IMR-90 (cell line): ENCODE measurements at regions not wholly inside any gene's neighbourhood (a gene's known extent, or its start where the extent isn't known, plus 50 kb on each side); places are given as distances from the start of the nearest gene placed in this dataset.

Experiments used
- ATAC-seq: fragments of 200-7000 bp; cut with Tn5 transposase; 2 replicates; pipeline ENCODE4 v1.9.1; 2020; ENCODE audit warnings: low read depth, mild to moderate bottlenecking, moderate library complexity
- BruUV-seq: library from RNA; stranded (reverse); fragments of 400-500 nt; replicated peaks from 2 replicates; lab custom pipeline; 2021; lab: Mats Ljungman, UMichigan
- CTCF ChIA-PET: fragments of 300-600 bp; formaldehyde crosslinking; extraction: SDS; loops from one replicate; lab custom pipeline; 2021; ENCODE audit warnings: antibody characterized with exemption; lab: Yijun Ruan, JAX
- POLR2A ChIA-PET: fragments of 300-600 bp; sonication (Branson Sonifier 250); formaldehyde crosslinking; loops from one replicate; lab custom pipeline; 2022; ENCODE audit warnings: antibody characterized with exemption; ENCODE audit not compliant: unreplicated experiment; lab: Charles Lee
- DNase-seq: peaks from one replicate; pipeline ENCODE4 v3.0.0; 2013
- H2AFZ ChIP-seq: replicated peaks from 2 replicates; pipeline ENCODE3; 2013; ENCODE audit warnings: low read length, mild to moderate bottlenecking; ENCODE audit not compliant: poor library complexity
- H2AK5ac ChIP-seq: 2 replicates; pipeline ENCODE4 v1.6.1; 2013; ENCODE audit warnings: low read depth, low read length, inconsistent platforms
- H2AK9ac ChIP-seq: replicated peaks from 2 replicates; pipeline ENCODE3; 2013; ENCODE audit warnings: mild to moderate bottlenecking, low read depth, low read length, moderate library complexity; ENCODE audit not compliant: poor library complexity
- H2BK120ac ChIP-seq: 2 replicates; pipeline ENCODE4 v1.6.1; 2013; ENCODE audit warnings: low read depth, low read length, inconsistent platforms
- H2BK15ac ChIP-seq: 3 replicates; pipeline ENCODE4 v1.6.1; 2013; ENCODE audit warnings: low read depth, low read length, inconsistent platforms
- H2BK20ac ChIP-seq: 2 replicates; pipeline ENCODE4 v1.6.1; 2013; ENCODE audit warnings: low read depth, mild to moderate bottlenecking, inconsistent platforms, low read length, moderate library complexity
- H2BK5ac ChIP-seq: 2 replicates; pipeline ENCODE4 v1.6.1; 2013; ENCODE audit warnings: mild to moderate bottlenecking, low read depth, low read length, inconsistent platforms; ENCODE audit not compliant: poor library complexity, severe bottlenecking
- H3K14ac ChIP-seq: replicated peaks from 2 replicates; pipeline ENCODE4 v1.6.1; 2013; ENCODE audit warnings: low read depth, low read length, inconsistent platforms
- H3K18ac ChIP-seq: 2 replicates; pipeline ENCODE4 v1.6.1; 2013; ENCODE audit warnings: low read depth, low read length, control low read depth
- H3K23ac ChIP-seq: 2 replicates; pipeline ENCODE4 v1.6.1; 2013; ENCODE audit warnings: low read depth, low read length, inconsistent platforms
- H3K27ac ChIP-seq: 2 replicates; pipeline ENCODE4 v1.5.1; 2013; ENCODE audit warnings: mild to moderate bottlenecking, control low read depth, low read length; ENCODE audit not compliant: insufficient read depth
- H3K27me3 ChIP-seq: 2 replicates; pipeline ENCODE4 v1.6.1; 2013; ENCODE audit warnings: low read length; ENCODE audit not compliant: control insufficient read depth, insufficient read depth
- H3K36me3 ChIP-seq: 2 replicates; pipeline ENCODE4 v1.6.1; 2013; ENCODE audit warnings: low read length, mixed read lengths; ENCODE audit not compliant: control insufficient read depth, insufficient read depth
- H3K4ac ChIP-seq: 2 replicates; pipeline ENCODE4 v1.6.1; 2013; ENCODE audit warnings: low read depth, low read length, inconsistent platforms
- H3K4me1 ChIP-seq: 2 replicates; pipeline ENCODE4 v1.6.1; 2013; ENCODE audit warnings: low read length, mixed read lengths; ENCODE audit not compliant: control insufficient read depth, insufficient read depth
- H3K4me2 ChIP-seq: 2 replicates; pipeline ENCODE4 v1.6.1; 2013; ENCODE audit warnings: low read depth, mild to moderate bottlenecking, control low read depth, low read length, moderate library complexity
- H3K4me3 ChIP-seq: 2 replicates; pipeline ENCODE4 v1.5.1; 2013; ENCODE audit warnings: low read depth, mild to moderate bottlenecking, control low read depth, low read length, moderate library complexity; ENCODE audit not compliant: insufficient read depth
- H3K56ac ChIP-seq: 2 replicates; pipeline ENCODE4 v1.6.1; 2013; ENCODE audit warnings: low read length, inconsistent platforms; ENCODE audit not compliant: insufficient read depth; ENCODE audit errors: extremely low read depth
- H3K79me1 ChIP-seq, 2 experiments: 2 replicates each; pipeline ENCODE4 v1.6.1; 2013; ENCODE audit warnings: low read length in 2 of 2, inconsistent platforms in 1 of 2, low read depth in 1 of 2
- H3K9ac ChIP-seq: 2 replicates; pipeline ENCODE4 v1.6.1; 2013; ENCODE audit warnings: low read depth, low read length, control low read depth
- H3K9me1 ChIP-seq: 2 replicates; pipeline ENCODE4 v1.6.1; 2013; ENCODE audit warnings: low read length, inconsistent platforms; ENCODE audit not compliant: insufficient read depth
- H3K9me3 ChIP-seq: 2 replicates; pipeline ENCODE4 v1.6.1; 2013; ENCODE audit warnings: low read length; ENCODE audit not compliant: control insufficient read depth, insufficient read depth
- H4K20me1 ChIP-seq: 2 replicates; pipeline ENCODE4 v1.6.1; 2013; ENCODE audit warnings: low read length, inconsistent platforms; ENCODE audit not compliant: insufficient read depth
- H4K5ac ChIP-seq: 2 replicates; pipeline ENCODE4 v1.6.1; 2013; ENCODE audit warnings: mild to moderate bottlenecking, low read depth, low read length, control low read depth
- H4K8ac ChIP-seq, 2 experiments: 2 replicates each; pipeline ENCODE4 v1.6.1; 2013; ENCODE audit warnings: low read depth in 2 of 2, low read length in 2 of 2, control low read depth in 1 of 2, inconsistent platforms in 1 of 2
- H4K91ac ChIP-seq: 2 replicates; pipeline ENCODE4 v1.6.1; 2013; ENCODE audit warnings: low read depth, low read length, inconsistent platforms; ENCODE audit not compliant: insufficient read depth
- BHLHE40 ChIP-seq: fragments of 150-350 bp; IDR thresholded peaks from 2 replicates; pipeline ENCODE4 v1.6.1; 2016; ENCODE audit warnings: mild to moderate bottlenecking, low read depth, low read length
- CHD1 ChIP-seq: IDR thresholded peaks from 2 replicates; pipeline ENCODE4 v1.6.1; 2012; ENCODE audit warnings: low read depth, low read length, improper control_type of control experiment
- MAFK ChIP-seq: IDR thresholded peaks from 2 replicates; pipeline ENCODE4 v1.6.1; 2012; ENCODE audit warnings: low read depth, low read length, improper control_type of control experiment
- MAZ ChIP-seq: IDR thresholded peaks from 2 replicates; pipeline ENCODE4 v1.6.1; 2012; ENCODE audit warnings: low read depth, mild to moderate bottlenecking, low read length, improper control_type of control experiment, moderate library complexity, borderline replicate concordance
- MXI1 ChIP-seq: IDR thresholded peaks from 2 replicates; pipeline ENCODE4 v1.6.1; 2012; ENCODE audit warnings: low read depth, mild to moderate bottlenecking, low read length, moderate library complexity, borderline replicate concordance
- NFE2L2 ChIP-seq: fragments of 150-350 bp; IDR thresholded peaks from 2 replicates; pipeline ENCODE4 v1.6.1; 2016; ENCODE audit warnings: low read depth, mild to moderate bottlenecking, low read length
- POLR2A ChIP-seq: IDR thresholded peaks from 2 replicates; pipeline ENCODE4 v1.6.1; 2012; ENCODE audit warnings: mild to moderate bottlenecking, low read depth, low read length
- RAD21 ChIP-seq: IDR thresholded peaks from 2 replicates; pipeline ENCODE4 v1.6.1; 2012; ENCODE audit warnings: low read length, improper control_type of control experiment
- RCOR1 ChIP-seq: IDR thresholded peaks from 2 replicates; pipeline ENCODE4 v1.6.1; 2012; ENCODE audit warnings: mild to moderate bottlenecking, low read length, improper control_type of control experiment; ENCODE audit not compliant: insufficient replicate concordance
- WGBS, 2 experiments: methylation state at CpG; one replicate each; pipeline versions ENCODE4 v1.1.5 to v1.1.7; 2013; ENCODE audit warnings: missing lambda C conversion rate in 2 of 2; ENCODE audit not compliant: insufficient read length in 1 of 2; ENCODE audit errors: extremely low coverage in 2 of 2; 5-methylcytosine and 5-hydroxymethylcytosine counted together
- dilution Hi-C: fragments of 300-500 bp; cut with HindIII; formaldehyde crosslinking; loops from one replicate; pipeline ENCODE4 v1.14.3; 2018; ENCODE audit warnings: low sequenced_read_pairs; ENCODE audit not compliant: unreplicated experiment
- in situ Hi-C: fragments of 300-500 bp; cut with MboI; formaldehyde crosslinking; loops from 3 replicates; pipeline ENCODE4 v1.14.3; 2019; ENCODE audit warnings: low sequenced_read_pairs, inconsistent platforms, mixed read lengths
- intact Hi-C: fragments of 100-400 bp; cut with micrococcal nuclease; formaldehyde crosslinking; loops from 2 replicates; pipeline ENCODE4 v1.10.0; 2022
- TF ChIP-seq, protein P1 (sequence below): fragments of 150-350 bp; IDR thresholded peaks from 2 replicates; pipeline ENCODE4 v1.6.1; 2017; ENCODE audit warnings: mild to moderate bottlenecking, antibody characterized with exemption, low read length, low read depth
- TF ChIP-seq, protein P2 (sequence below): conservative IDR thresholded peaks from 2 replicates; pipeline ENCODE4 v1.5.1; 2012; ENCODE audit warnings: mild to moderate bottlenecking, low read depth, low read length, improper control_type of control experiment
- TF ChIP-seq, protein P3 (sequence below): fragments of 150-350 bp; IDR thresholded peaks from 2 replicates; pipeline ENCODE4 v1.6.1; 2016; ENCODE audit warnings: low read depth, mild to moderate bottlenecking, low read length, moderate library complexity, borderline replicate concordance

DNA sequence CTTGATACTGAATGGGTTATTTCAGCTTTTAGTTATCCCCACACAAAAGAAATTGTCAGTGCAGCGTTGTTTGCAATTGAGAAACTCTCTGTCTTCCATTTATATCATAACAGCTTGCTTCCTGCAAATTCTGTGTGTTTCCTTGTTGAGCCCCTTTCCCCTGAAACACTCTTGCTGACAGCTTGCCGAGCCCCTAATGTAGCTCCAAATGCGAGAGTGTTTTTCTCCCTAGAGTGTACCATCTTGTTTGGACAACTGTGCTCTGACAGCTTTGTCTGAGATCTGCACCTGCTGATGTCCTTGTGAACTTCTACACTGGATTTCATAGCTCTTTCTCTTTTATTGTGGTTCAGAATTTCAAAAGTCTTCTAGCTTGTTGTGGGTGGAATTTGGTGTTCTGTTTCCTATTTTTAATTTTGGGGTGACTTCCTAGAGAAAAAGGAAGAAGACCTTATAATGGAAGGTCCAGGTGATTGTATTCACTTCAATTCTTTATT lies 343.5 kb downstream of the PDCD6IP start:
- Histone ChIP-seq H2AK9ac (no peak overlapping the region), H3K27ac (no peak overlapping the region), H3K4me1 (no peaks in the 10 kb centered on the region), H2BK20ac (no peak overlapping the region), H2BK15ac (no peak overlapping the region), H4K91ac (no peak overlapping the region), H2AK5ac (no peak overlapping the region), H2BK120ac (no peak overlapping the region), H2BK5ac (no peak overlapping the region), H3K4ac (no peak overlapping the region), H4K20me1 (no peaks in the 10 kb centered on the region), H3K79me1 (no peaks in the 10 kb centered on the region), H3K18ac (no peak overlapping the region), H3K56ac (no peak overlapping the region), H4K8ac (no peak overlapping the region), H3K4me3 (no peak overlapping the region), H2AFZ (no peak overlapping the region), H3K14ac (no peak overlapping the region), H3K9me3 (no peaks in the 10 kb centered on the region), H3K27me3 (no peaks in the 10 kb centered on the region; the same call in 1 of the 2 replicates), H3K36me3 (no peaks in the 10 kb centered on the region), H3K4me2 (no peak overlapping the region), H3K9me1 (no peaks in the 10 kb centered on the region), H3K23ac (no peak overlapping the region), H3K9ac (no peak overlapping the region), H4K5ac (no peak overlapping the region)
- intact Hi-C loops (no loop called here), in situ Hi-C loops (no loop called here), dilution Hi-C loops (no loop called here)
- TF ChIP-seq RAD21 (no peak), BHLHE40 (no peak), MAZ (no peak), MAFK (no peak), MXI1 (no peak), POLR2A (no peak), CHD1 (no peak), RCOR1 (no peak), NFE2L2 (no peak)
- TF ChIP-seq, protein P1, sequence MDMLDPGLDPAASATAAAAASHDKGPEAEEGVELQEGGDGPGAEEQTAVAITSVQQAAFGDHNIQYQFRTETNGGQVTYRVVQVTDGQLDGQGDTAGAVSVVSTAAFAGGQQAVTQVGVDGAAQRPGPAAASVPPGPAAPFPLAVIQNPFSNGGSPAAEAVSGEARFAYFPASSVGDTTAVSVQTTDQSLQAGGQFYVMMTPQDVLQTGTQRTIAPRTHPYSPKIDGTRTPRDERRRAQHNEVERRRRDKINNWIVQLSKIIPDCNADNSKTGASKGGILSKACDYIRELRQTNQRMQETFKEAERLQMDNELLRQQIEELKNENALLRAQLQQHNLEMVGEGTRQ = no peak
- TF ChIP-seq, protein P2, sequence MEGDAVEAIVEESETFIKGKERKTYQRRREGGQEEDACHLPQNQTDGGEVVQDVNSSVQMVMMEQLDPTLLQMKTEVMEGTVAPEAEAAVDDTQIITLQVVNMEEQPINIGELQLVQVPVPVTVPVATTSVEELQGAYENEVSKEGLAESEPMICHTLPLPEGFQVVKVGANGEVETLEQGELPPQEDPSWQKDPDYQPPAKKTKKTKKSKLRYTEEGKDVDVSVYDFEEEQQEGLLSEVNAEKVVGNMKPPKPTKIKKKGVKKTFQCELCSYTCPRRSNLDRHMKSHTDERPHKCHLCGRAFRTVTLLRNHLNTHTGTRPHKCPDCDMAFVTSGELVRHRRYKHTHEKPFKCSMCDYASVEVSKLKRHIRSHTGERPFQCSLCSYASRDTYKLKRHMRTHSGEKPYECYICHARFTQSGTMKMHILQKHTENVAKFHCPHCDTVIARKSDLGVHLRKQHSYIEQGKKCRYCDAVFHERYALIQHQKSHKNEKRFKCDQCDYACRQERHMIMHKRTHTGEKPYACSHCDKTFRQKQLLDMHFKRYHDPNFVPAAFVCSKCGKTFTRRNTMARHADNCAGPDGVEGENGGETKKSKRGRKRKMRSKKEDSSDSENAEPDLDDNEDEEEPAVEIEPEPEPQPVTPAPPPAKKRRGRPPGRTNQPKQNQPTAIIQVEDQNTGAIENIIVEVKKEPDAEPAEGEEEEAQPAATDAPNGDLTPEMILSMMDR = no peak
- TF ChIP-seq, protein P3, sequence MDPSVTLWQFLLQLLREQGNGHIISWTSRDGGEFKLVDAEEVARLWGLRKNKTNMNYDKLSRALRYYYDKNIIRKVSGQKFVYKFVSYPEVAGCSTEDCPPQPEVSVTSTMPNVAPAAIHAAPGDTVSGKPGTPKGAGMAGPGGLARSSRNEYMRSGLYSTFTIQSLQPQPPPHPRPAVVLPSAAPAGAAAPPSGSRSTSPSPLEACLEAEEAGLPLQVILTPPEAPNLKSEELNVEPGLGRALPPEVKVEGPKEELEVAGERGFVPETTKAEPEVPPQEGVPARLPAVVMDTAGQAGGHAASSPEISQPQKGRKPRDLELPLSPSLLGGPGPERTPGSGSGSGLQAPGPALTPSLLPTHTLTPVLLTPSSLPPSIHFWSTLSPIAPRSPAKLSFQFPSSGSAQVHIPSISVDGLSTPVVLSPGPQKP = no peak
- no TSS peak for BruUV-seq
- ChIA-PET POLR2A (no interaction called here), CTCF (no interaction called here)
- DNase-seq (no peak), ATAC-seq (no peak)
- 35% methylated on average over 2 of the region's 3 CpGs; no CpG with 5 or more reads in 1 of the 2 experiments for WGBS, 2 experiments
